ENCODE measurements at regions not wholly inside any gene's neighbourhood (a gene's known extent, or its start where the extent isn't known, plus 50 kb on each side); places are given as distances from the start of the nearest gene placed in this dataset.

GRCh38 chrX:64097891-64098290 is 107.6 kb downstream of the AMER1 start:
- no peak for TF ChIP-seq CTCF (IDR thresholded peaks at IDR 0.05; ENCODE audit: unreplicated experiment)
- DNase-seq (ENCODE audit: low spot score in 2 of 2, unreplicated experiment in 2 of 2): no peak
- Mint-ChIP-seq H3K9me3 (peaks cover 38% of the 10 kb centered on the region), H3K27me3 (ENCODE audit: low read depth) (no peaks in the 10 kb centered on the region), H3K36me3 (no peaks in the 10 kb centered on the region), H3K4me3 (no peak overlapping the region), H3K4me1 (no peaks in the 10 kb centered on the region), H3K27ac (no peak overlapping the region)

GRCh38 chrX:64093761-64094160 is 111.7 kb downstream of the AMER1 start:
- Mint-ChIP-seq H3K4me3 (no peak overlapping the region), H3K4me1 (no peaks in the 10 kb centered on the region), H3K9me3 (peaks cover 43% of the 10 kb centered on the region), H3K36me3 (no peaks in the 10 kb centered on the region), H3K27ac (no peak overlapping the region), H3K27me3 (ENCODE audit: low read depth) (no peaks in the 10 kb centered on the region)
- no peak for DNase-seq (ENCODE audit: low spot score in 2 of 2, unreplicated experiment in 2 of 2)
- TF ChIP-seq CTCF (IDR thresholded peaks at IDR 0.05; ENCODE audit: unreplicated experiment): peak; percentile 28

Data from mesothelial cell of epicardium (in vitro differentiated cells).